ENCODE measurements at regions not wholly inside any gene's neighbourhood (a gene's known extent, or its start where the extent isn't known, plus 50 kb on each side); places are given as distances from the start of the nearest gene placed in this dataset.

DNA sequence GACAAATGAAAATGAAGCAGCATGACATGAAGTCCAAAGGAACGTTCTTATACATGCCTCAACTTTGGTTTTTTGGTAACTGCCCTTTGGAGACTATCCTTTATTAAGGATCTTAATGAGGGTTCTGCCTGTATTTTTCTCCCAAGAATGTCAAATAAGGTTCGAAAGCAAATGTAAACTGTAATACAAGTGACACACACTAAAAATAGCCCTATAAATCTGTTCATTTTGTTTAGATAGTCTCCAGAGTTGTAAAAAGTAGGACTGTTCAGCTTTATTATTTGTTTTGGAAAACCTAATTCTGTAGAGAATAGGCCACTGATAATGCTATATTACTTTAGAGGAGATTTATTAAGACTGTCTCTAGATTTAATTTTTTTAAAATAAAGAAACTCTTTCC lies 80.5 kb upstream of the CDIN1 start:
- no peak for TF ChIP-seq POLR2A (IDR thresholded peaks at IDR 0.05; ENCODE audit: low read depth, low read length)
- TF ChIP-seq POLR2AphosphoS5 (IDR thresholded peaks at IDR 0.05; ENCODE audit: low read depth, low read length): no peak
- TF ChIP-seq TAF1 (IDR thresholded peaks at IDR 0.05; ENCODE audit: borderline replicate concordance, low read depth, low read length): no peak
